ENCODE measurements at regions not wholly inside any gene's neighbourhood (a gene's known extent, or its start where the extent isn't known, plus 50 kb on each side); places are given as distances from the start of the nearest gene placed in this dataset.
"Not testable (repeated sequence)": the region's sequence is repeated elsewhere in the genome, so short reads cannot be mapped to it uniquely, and the experiment has no call there.

DNA sequence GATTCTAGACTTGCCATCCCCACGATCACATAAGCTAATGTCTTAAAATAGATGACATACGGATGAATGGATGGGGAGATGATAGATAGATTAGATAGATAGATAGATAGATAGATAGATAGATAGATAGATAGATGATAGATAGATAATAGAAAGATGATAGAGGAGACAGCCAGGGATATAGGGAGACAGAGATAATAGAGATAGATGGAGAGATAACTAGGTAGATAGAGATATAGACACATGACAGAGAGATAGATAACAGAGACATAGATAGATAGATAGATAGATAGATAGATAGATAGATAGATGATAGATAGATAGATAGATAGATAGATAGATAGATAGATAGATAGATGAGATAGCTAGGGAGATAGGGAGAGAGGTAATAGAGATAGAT, 511.0 kb upstream of the AUTS2 start:
- not testable (repeated sequence) for DNase-seq

DNA sequence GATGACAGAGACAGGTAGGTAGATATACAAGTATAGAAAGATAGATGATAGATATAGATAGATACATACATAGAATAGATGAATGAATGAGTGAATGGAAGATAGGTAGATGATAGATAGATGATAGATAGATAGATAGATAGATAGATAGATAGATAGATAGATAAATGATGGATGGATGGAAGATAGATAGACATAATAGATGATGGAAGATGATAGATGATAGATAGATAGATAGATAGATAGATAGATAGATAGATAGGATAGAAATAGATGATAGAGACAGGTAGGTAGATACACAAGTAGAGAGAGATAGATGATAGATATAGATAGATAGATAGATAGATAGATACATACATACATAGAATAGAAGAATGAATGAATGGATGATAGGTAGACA, 510.1 kb upstream of the AUTS2 start:
- DNase-seq = no peak

DNA sequence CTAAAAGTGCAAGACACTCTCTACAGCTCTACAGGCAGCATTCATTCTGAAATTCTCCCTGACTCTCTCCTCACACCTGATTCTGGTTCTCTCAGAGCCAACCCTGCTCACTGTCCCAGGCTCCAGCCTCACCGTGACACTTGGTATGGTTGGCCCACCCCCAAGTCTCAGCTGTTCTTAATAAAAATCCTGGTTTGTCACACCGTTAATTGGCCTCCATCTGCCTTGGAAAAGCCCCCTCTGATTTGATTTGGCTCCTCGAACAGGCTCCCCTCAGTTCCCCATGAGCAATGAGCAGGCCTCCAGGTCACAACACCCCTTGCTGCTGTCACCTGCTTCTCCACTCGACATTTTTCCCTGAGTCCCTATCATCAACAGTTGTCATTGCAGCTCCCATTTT, 507.3 kb upstream of the AUTS2 start:
- no peak for DNase-seq

DNA sequence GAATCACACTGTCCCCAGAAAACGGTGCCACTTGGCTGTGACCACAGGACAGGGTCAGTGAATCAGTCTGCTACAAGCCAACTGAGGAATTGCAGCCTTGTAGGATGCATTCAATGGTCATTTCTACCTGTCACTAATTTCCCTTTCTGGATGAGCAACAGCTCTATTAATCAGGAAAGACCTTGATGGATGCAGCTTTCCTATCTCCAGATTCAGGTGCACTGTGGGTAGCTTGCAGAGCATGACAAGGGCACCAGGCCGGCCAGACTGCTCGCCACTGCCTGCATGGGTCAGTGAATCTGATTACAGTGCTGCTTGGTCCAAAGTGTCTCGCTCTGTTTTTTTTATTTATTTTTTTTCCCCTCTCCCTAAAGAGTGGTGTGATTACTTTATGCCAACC, 506.8 kb upstream of the AUTS2 start:
- no peak for DNase-seq

DNA sequence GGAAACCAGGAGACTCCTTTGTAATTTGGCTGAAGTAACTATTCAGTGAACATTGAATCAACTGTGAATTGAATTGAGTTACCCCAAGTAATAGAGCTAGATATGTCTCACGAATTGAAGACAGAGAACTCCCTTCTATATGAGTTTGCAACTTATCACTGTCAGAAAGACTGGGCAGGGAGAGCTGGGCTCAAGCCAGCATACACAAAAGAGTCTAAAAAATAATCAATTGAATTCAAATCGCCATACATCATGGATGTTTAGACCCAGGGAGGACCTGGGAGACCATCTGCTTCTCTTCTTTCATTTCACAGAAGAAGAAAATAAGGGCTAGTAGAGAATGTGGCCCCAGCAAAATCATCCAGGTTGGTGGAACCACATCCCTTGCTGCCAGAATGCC, 503.1 kb upstream of the AUTS2 start:
- DNase-seq = no peak

DNA sequence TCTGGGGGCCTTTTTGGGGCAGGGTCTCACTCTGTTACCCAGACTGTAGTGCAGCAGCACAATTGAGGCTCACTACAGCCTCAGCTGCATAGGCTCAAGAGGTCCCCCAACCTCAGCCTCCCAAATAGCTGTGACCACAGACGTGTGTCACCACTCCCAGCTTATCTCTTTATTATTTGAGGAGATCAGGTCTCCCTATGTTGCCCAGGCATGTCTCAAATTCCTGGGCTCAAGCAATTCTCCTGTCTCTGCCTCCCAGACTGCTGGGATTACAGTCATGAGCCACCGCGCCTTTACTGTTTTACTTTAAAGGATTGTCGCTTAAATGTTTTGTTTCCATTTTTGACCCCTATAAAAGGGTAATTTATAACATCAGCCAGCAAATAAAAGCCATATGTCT, 502.6 kb upstream of the AUTS2 start:
- DNase-seq = no peak

DNA sequence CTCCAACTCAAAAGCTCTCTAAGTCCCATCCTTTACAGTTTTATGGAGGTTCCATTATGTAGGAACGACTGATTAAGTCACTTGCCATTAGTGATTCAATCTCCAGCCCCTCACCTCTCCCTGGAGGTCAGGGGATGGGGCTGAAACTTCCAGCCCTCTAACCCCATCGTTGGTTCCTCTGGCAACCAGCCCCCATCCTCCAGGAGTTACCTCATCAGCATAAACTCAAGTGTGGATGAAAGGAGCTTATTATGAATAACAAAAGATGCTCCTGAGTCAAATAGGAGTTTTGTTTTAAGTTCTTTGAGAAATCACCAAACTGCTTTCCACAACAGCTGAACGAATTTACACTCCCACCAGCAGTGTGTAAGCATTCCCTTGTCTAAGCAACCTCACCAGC, 494.3 kb upstream of the AUTS2 start:
- no peak for DNase-seq

DNA sequence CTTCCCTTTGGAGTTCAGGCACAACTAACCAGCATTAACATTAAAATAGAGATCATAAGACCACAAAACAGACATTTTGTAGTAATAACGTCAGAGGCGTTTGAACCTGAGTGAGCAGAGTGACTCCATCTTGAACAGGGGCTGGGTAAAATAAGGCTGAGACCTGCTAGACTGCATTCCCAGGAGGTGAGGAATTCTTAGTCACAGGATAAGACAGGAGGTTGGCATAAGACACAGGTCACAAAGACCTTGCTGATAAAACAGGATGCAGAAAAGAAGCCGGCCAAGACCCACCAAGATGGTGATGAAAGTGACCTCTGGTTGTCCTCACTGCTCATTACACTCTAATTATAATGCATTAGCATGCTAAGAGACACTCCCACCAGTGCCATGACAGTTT, 493.2 kb upstream of the AUTS2 start:
- no peak for DNase-seq

DNA sequence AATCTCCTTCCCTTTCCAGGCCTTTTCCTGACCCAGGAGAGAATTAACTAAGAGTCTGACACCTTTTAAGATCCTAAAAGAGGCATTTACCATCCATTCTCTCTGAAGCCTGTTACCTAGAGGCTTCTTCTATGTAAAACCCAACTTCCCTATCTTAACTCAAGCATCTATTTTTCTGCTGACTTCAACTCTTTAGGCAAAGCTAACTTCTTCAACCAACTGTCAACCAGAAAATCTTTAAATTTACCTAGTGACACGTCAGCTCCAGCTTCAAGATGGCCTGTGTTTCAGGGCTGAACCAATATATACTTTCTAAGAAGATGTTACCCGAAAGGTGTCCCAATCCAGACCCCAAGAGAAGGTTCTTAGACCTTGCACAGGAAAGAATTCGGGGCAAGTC, 492.3 kb upstream of the AUTS2 start:
- DNase-seq = no peak

DNA sequence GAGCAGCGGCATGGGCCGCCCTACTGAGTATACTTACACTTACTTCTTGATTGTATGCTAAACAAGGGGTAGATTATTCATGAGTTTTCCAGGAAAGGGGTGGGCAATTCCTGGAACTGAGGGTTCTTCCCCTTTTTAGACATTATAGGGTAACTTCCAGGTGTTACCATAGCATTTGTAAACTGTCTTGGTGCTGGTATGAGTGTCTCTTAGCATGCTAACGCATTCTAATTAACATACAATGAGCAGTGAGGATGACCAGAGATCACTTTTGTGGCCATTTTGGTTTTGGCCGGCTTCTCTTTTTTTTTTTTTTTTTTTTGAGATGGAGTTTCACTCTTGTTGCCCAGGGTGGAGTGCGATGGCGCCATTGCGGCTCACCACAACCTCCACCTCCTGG, 491.8 kb upstream of the AUTS2 start:
- DNase-seq = not testable (repeated sequence)

DNA sequence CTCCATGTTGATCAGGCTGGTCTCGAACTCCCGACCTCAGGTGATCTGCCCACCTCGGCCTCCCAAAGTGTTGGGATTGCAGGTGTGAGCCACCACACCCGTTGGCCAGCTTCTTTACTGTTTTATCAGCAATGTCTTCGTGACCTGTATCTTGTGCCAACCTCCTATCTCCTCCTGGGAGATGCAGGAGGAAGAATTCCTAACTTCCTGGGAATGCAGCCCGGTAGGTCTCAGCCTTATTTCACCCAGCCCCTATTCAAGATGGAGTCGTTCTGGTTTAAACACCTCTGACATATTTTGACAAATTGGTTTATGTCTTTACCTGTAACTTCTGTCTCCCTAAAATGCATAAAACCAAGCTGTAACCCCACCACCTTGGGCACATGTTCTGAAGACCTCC, 491.3 kb upstream of the AUTS2 start:
- DNase-seq = not testable (repeated sequence)

DNA sequence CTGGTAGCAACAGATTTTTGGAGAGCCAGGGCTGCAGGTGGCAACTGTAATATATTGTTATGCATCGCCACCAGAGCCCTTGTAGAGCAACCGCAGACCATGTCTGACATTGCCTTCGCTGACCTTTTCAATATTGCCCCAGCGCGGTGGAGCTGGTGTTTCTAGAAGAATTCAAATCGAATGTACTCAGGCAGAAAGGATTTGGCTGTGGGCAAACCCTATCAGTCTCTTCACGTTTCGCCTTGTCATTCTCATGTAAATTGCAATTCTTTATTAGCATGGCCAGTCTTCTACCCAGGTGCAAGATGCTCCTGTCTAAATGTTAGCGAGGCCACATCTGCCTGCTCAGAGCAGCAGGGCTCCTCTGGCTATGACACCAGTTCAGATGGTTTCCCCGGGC, 490.2 kb upstream of the AUTS2 start:
- no peak for DNase-seq

DNA sequence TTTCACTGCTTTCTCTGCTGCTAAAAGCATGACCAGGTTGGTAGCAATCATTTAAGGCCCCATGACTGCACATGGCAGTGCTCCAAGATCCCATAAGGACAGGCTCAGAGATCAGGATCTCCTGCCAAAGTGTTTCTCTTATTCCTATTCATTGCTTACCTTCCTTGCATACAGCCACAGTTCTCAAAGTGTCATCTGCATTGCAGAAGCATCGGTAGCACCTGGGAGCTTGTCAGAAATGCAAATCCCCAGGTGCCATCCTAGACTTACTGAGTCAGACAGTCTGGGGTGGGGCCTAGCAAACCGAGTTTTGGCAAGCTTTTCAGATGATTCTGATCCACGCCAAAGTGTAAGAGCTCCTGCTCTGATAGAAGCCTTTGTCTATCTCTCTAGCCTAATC, 489.0 kb upstream of the AUTS2 start:
- DNase-seq = no peak

DNA sequence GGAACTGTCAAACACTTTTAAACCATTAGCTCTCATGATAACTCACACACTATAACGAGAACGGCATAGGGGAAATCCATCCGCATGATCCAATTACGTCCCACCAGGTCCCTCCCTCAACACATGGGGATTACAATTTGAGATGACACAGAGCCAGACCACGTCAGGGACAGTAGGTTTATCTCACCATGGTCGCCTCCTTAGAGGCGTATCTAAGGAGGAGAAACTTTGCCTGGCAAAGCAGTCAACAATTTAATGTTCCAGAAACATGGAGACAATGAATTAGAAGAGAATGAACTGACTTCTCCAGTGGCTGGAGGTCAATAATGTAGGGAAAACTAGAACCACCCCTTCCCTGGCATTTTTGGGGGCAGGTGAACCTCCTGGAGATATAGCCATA, 488.4 kb upstream of the AUTS2 start:
- DNase-seq = no peak

DNA sequence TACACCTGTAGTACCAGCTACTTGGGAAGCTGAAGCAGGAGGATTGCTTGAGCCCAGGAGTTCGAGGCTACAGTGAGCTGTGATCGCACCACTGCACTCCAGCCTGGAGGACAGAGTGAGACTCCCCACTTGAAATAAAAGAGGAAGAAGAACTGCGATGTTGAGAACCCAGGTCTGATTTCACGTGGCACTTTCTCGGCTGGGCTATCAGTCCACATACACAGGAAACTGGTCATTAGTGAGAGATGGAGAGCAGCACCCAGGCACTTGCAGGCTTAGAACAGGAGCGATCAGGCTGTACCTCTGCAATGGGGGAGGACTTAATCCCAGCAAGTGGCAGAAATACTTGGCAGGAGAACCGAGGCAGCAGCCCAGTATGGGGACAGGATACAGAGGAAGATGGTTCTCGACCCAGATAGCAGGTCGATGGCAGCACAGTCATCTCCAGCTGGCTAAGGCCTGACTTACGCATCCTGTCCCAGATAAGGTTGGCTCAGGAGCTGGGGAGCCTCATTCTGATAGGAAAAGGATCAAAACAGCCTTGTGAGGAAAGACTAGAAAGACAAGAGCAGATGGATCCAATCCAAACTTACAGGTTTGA, 487.7 kb upstream of the AUTS2 start:
- no peak for DNase-seq

DNA sequence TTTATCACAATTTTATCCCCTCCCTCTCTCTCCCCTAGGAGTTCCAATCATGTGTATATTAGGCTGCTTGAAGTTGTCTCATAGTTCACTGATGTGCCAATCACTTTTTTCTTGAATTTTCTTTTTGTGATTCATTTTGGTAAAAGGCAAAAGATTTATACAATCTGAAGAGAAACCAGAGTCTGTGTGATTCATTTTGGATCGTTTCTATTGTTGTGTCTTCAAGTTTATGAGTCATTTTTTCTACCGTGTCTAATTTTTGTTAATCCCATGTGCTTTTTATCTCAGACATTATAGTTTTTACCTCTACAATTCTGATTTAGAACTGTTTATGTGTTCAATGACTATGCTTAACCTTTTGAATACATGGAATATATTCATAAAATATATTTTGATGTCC, 483.9 kb upstream of the AUTS2 start:
- DNase-seq = no peak

DNA sequence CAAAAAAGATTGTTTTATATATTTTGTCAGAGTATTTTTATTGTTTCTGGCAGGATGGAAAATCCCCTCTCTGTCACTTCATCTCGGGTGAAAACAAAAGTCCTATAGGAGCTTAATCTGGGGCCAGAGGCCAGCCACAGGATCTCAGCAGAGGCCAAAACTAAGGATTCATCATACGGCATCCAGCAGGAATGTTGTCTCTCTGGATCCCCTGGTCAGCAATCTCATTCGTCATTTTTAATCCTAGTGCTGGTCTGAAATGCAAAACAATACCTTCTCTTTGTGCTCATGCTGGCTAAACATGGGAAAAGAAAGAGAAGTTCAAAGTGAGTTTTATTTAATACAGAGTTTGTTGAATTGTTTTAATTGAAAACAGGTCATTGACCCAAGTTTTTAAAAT, 482.5 kb upstream of the AUTS2 start:
- DNase-seq = no peak

DNA sequence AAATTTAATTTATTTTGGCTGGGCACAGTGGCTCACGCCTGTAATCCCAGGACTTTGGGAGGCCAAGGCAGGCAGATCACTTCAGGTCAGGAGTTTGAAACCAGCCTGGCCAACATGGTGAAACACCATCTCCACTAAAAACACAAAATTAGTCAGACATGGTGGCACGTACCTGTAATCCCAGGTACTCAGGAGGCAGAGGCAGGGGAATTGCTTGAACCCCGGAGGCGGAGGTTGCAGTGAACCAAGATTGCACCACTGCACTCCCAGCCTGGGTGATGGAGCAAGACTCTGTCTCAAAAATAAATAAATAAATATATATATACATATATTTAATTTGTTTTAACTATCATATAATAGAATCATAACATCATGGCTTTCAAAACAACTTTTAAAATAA, 482.1 kb upstream of the AUTS2 start:
- not testable (repeated sequence) for DNase-seq

DNA sequence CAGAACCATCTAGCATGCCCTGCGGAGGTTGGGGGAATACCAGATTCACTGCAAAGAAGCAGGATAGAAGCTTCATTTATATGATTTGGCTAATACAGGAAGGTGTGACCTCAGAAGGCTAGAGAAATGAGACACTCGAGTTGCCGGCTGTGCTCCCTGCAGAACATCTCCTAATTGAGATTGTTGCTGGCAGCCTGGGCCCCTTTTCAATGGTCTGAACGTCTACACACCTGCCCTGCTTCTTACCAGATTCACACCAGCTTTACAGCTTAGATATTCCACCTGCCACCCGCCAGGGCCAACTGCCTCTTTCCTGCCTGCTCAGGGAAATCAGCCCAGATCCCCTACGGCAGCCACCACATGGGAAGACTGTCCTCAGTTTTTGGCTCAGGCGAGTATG, 475.3 kb upstream of the AUTS2 start:
- no peak for DNase-seq

DNA sequence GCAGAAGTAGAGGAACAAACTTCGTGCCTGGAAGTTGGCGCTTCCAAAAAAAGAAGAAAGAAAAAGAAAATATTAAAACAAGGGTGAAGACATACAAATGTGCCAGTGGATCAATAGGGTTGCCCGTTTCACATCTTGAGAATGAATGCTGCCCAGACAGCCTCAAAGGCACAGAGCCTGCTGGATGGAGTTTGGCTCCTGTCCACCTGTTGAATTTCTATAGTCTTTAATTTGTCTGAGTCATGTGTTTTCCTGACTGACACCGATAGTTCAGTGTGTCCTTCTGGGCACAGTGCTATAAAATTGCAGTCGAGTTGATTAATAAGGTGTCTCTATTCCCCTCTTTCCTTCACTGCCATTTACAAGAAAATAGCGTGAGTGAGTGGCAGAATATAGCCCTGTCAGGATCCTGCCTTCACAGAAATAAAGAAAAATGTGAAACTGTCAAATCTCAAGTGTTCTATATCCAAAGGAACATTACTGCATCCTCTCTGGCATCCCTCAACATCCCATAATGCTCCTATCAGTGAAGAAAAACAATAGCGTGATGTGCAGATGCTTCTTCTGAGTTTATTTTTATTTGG, 471.3 kb upstream of the AUTS2 start:
- DNase-seq = no peak

DNA sequence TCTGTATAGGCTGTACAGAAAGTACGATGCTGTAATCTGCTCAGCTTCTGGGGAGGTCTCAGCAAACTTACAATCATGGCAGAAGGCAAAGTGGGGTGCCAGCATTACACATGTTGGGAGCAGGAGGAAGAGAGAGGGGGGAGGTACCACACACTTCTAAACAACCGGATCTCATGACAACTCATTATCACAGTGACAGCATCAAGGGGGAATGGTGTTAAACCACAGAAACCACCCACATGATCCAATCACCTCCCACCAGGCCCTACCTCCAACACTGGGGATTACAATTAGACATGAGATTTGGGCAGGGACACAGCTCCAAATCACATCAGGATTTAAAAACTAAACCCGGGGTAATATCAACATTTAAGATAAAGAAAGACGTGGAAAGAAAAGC, 468.8 kb upstream of the AUTS2 start:
- DNase-seq = no peak

DNA sequence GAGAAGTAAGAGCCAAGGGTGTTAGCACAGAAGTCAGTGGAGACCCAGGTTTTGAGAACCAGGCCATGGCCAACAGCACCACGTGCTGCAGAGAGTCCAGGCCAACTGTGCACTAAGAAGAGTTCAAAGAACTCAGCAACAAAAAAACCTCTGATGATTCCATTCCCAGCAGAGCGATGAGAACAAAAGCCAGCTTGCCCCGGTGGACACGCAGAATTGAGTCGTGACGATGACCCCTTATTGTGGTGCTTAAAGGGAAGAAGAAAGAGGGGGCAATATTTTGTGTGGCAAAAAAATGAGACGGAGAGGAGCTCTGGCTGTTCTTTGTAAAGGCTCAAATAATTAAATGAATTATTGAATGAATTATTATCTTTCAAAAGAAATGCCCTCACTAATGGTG, 468.3 kb upstream of the AUTS2 start:
- no peak for DNase-seq

DNA sequence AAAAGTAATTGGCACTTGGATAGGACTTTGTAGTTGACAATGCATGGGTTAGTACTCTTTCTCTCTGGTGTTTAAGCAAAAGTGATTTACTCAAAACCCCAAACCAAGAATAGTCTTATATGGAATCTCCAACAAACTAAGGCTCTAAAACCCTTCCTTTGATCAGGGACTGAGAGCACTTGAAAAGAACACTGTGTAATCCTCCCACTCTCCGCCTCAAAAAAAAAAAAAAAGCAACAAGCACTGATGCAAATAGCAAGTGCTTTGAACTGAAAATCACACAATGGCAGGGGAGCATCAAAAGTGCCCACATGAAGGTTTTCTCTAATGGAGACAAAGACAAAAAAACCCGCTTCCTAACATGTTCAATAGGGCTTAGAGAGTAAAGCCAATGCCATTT, 467.9 kb upstream of the AUTS2 start:
- no peak for DNase-seq

DNA sequence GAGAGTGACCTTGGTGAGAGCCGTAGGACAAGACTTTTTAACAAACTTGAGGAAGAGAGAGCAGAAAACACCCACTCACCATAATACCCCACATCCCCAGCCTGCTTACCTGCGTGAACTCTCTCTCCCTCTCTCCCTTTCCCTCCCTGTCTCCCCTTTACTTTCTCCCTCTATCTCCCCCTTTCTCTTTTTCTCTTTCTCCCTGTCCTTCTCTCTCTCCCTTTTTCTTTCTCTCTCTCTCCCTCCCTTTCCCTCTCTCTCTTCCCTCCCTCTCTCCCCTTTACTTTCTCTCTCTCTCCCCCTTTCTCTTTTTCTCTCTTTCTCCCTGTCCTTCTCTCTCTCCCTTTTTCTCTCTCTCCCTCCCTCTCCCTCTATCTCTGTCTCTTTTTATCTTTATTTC, 464.0 kb upstream of the AUTS2 start:
- no peak for DNase-seq

DNA sequence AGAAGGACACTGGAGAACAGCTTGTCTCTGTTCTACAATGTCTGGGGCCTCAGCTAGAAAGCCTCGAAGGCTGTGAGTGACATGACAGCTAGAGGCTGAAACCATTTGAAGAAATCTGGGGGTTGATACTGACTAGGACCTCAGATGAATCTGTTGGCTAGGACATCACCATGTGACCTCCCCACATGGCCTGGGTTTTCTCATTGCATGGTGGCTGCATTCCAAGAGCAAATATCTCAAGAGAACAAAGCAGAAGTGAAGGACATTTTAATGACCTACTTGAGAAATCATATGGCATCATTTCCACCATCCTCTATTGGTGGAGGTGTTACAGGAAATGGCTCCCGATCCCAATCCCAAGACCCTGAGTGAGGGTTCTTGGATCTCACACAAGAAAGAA, 450.6 kb upstream of the AUTS2 start:
- DNase-seq = no peak

All from activated CD4-positive, alpha-beta T cell treated with anti-CD3 and anti-CD28 coated beads, Interleukin-2, amount 50 U/mL, for 16 hours (primary cell).